Keratinocyte (primary cell): ENCODE measurements at regions not wholly inside any gene's neighbourhood (a gene's known extent, or its start where the extent isn't known, plus 50 kb on each side); places are given as distances from the start of the nearest gene placed in this dataset.
A peak's percentile ranks its signal among the peaks of the same experiment; 100 is the strongest.

Experiments
- DNase-seq: peaks from one replicate; pipeline ENCODE4 v3.0.0-alpha.2; 2011; ENCODE audit warnings: low read depth, missing footprints, low spot score
- FAIRE-seq: peaks from 2 replicates; lab custom pipeline; 2011; peaks lifted over from hg19 to GRCh38; lab: Jason Lieb, UNC
- H2AFZ ChIP-seq: 2 replicates; pipeline ENCODE4 v1.6.0; 2012; ENCODE audit warnings: low read length, control low read depth, inconsistent platforms; ENCODE audit not compliant: control insufficient read depth
- H3K27ac ChIP-seq: 2 replicates; pipeline ENCODE4 v1.5.1; 2011; ENCODE audit warnings: low read length; ENCODE audit not compliant: control insufficient read depth, insufficient read depth
- H3K27me3 ChIP-seq: 3 replicates; pipeline ENCODE4 v1.6.0; 2011; ENCODE audit warnings: low read length; ENCODE audit not compliant: control insufficient read depth, insufficient read depth; ENCODE audit errors: extremely low read depth
- H3K36me3 ChIP-seq, 2 experiments: 2 replicates in 1 of 2; 3 replicates in 1 of 2; pipeline ENCODE4 v1.5.1; 2011; ENCODE audit warnings: low read length in 2 of 2, mild to moderate bottlenecking in 1 of 2; ENCODE audit not compliant: control insufficient read depth in 2 of 2, insufficient read depth in 2 of 2; ENCODE audit errors: extremely low read depth in 1 of 2
- H3K4me1 ChIP-seq: 3 replicates; pipeline ENCODE4 v1.5.1; 2011; ENCODE audit warnings: low read length; ENCODE audit not compliant: control insufficient read depth, insufficient read depth; ENCODE audit errors: extremely low read depth
- H3K4me2 ChIP-seq: 3 replicates; pipeline ENCODE4 v1.6.0; 2011; ENCODE audit warnings: low read depth, low read length; ENCODE audit not compliant: control insufficient read depth, insufficient read depth; ENCODE audit errors: extremely low read depth
- H3K4me3 ChIP-seq, 3 experiments: fragments of 200-600 bp in 1 of 3; sonication (generic) in 1 of 3; 2 replicates in 2 of 3; 3 replicates in 1 of 3; pipeline ENCODE4 v1.5.1; 2011 to 2016; ENCODE audit warnings: low read length in 3 of 3, mild to moderate bottlenecking in 3 of 3, control low read depth in 2 of 3, inconsistent platforms in 1 of 3, low read depth in 1 of 3, mixed read lengths in 1 of 3, mixed run types in 1 of 3, moderate library complexity in 1 of 3; ENCODE audit not compliant: control insufficient read depth in 2 of 3, insufficient read depth in 2 of 3; ENCODE audit errors: extremely low read depth in 1 of 3
- H3K79me2 ChIP-seq: 2 replicates; pipeline ENCODE4 v1.6.0; 2012; ENCODE audit warnings: low read length; ENCODE audit not compliant: control insufficient read depth, insufficient read depth
- H3K9ac ChIP-seq: 3 replicates; pipeline ENCODE4 v1.6.0; 2011; ENCODE audit warnings: low read length; ENCODE audit not compliant: control insufficient read depth, insufficient read depth; ENCODE audit errors: extremely low read depth
- H3K9me1 ChIP-seq: 3 replicates; pipeline ENCODE4 v1.6.0; 2011; ENCODE audit warnings: low read length; ENCODE audit not compliant: control insufficient read depth, insufficient read depth; ENCODE audit errors: extremely low read depth
- H3K9me3 ChIP-seq: 2 replicates; pipeline ENCODE4 v1.5.1; 2012; ENCODE audit warnings: low read depth, low read length; ENCODE audit not compliant: control insufficient read depth
- H4K20me1 ChIP-seq: 3 replicates; pipeline ENCODE4 v1.6.0; 2011; ENCODE audit warnings: low read length; ENCODE audit not compliant: control insufficient read depth, insufficient read depth; ENCODE audit errors: extremely low read depth
- EZH2 ChIP-seq: IDR thresholded peaks from one replicate; pipeline ENCODE4 v1.6.1; 2012; ENCODE audit warnings: inconsistent platforms, mild to moderate bottlenecking, low read length, moderate library complexity
- dilution Hi-C: fragments of 300-500 bp; cut with MboI; formaldehyde crosslinking; loops from one replicate; pipeline ENCODE4 v1.7.0; 2020; ENCODE audit warnings: low sequenced_read_pairs; ENCODE audit not compliant: extremely low pct_ligation_motif_present
- TF ChIP-seq, protein P1 (sequence below), 3 experiments: IDR thresholded peaks in 1 of 3; conservative IDR thresholded peaks in 1 of 3; optimal IDR thresholded peaks in 1 of 3; 2 replicates in 2 of 3; 3 replicates in 1 of 3; pipeline versions ENCODE3 to v1.5.1; 2011; ENCODE audit warnings: low read length in 3 of 3, mild to moderate bottlenecking in 3 of 3, moderate library complexity in 2 of 3, control low read depth in 1 of 3, inconsistent platforms in 1 of 3; ENCODE audit not compliant: insufficient read depth in 2 of 3; ENCODE audit errors: extremely low read depth in 1 of 3

DNA sequence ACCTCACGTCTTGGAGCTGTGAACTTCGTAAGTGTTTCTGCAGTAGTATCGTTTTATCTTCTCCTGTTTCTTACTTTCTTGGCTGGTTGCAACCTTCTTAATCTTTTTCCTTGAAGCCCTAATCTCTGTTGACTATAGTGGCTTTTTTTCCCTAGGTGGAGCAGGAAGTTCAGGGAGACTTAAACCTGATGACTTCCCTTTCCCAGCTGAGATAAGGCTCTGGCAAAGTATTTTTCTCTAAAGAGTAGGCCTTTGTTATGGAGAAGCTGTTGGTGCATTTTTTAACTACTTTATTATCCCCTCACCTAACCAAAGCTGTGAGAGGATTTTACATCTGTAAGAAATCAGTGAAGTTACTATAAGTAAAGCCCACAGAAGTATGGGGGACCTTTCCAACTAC is 723.1 kb upstream of the RIOK2 start:
- Histone ChIP-seq H3K27me3 (no peaks in the 10 kb centered on the region), H3K9me1 (no peaks in the 10 kb centered on the region), H2AFZ (no peak overlapping the region), H4K20me1 (no peaks in the 10 kb centered on the region), H3K79me2 (no peaks in the 10 kb centered on the region), H3K9ac (no peak overlapping the region), H3K36me3 (no peaks in the 10 kb centered on the region), H3K9me3 (peaks cover 2% of the 10 kb centered on the region), H3K4me1 (no peaks in the 10 kb centered on the region), H3K4me2 (no peak overlapping the region), H3K4me3 (no peak overlapping the region), H3K27ac (no peak overlapping the region)
- FAIRE-seq (no peak), DNase-seq (no peak)
- TF ChIP-seq EZH2, result no peak
- TF ChIP-seq, protein P1, sequence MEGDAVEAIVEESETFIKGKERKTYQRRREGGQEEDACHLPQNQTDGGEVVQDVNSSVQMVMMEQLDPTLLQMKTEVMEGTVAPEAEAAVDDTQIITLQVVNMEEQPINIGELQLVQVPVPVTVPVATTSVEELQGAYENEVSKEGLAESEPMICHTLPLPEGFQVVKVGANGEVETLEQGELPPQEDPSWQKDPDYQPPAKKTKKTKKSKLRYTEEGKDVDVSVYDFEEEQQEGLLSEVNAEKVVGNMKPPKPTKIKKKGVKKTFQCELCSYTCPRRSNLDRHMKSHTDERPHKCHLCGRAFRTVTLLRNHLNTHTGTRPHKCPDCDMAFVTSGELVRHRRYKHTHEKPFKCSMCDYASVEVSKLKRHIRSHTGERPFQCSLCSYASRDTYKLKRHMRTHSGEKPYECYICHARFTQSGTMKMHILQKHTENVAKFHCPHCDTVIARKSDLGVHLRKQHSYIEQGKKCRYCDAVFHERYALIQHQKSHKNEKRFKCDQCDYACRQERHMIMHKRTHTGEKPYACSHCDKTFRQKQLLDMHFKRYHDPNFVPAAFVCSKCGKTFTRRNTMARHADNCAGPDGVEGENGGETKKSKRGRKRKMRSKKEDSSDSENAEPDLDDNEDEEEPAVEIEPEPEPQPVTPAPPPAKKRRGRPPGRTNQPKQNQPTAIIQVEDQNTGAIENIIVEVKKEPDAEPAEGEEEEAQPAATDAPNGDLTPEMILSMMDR (optimal IDR thresholded peaks at IDR 0.05 in 1 of 3, IDR thresholded peaks at IDR 0.05 in 1 of 3, conservative IDR thresholded peaks at IDR 0.05 in 1 of 3; ENCODE audit: extremely low read depth in 1 of 3, insufficient read depth in 2 of 3, low read length in 3 of 3), result no peak
- dilution Hi-C loops, result no loop called here

DNA sequence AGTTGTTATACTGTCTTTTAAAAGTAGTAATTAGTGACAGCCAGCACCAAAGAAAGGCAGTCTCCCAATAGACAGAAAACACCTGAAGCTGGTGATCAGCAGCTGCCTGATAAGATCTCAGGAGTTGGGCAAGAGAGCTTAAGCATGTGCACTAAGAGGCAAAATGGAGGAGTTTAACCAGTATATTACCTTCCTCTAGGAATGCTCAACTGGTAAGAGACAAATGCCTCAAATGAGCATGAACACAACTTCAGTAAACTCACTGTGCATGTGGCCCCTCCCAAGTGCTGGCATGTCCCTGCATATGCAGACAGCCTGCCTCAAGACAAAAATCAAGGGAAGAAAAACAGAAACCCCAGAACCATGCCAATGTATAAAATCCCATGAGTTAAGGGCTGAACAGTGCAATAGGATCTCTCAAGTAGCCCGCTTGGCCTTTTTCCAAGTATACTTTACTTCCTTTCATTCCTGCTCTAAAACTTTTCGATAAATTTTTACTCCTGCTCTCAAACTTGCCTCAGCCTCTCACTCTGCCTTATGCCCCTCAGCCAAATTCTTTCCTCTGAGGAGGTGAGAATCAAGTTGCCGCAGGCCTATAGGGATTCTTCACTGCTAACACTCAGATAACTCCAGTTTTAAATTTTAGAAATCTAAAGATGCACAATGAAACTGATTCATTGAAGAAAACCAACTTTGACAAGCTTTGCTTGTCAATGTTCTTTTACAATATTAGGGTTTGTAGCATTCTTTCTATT is 724.8 kb upstream of the RIOK2 start:
- peak; percentile 59 for FAIRE-seq
- H3K4me2 ChIP-seq, result no peak overlapping the region
- TF ChIP-seq, protein P1 (optimal IDR thresholded peaks at IDR 0.05 in 1 of 3, IDR thresholded peaks at IDR 0.05 in 1 of 3, conservative IDR thresholded peaks at IDR 0.05 in 1 of 3; ENCODE audit: extremely low read depth in 1 of 3, insufficient read depth in 2 of 3, low read length in 3 of 3), result no peak
- no peak for TF ChIP-seq EZH2
- H3K4me3 ChIP-seq, result no peak overlapping the region
- DNase-seq, result no peak
- H3K9me3 ChIP-seq, result peaks cover 2% of the 10 kb centered on the region
- no peaks in the 10 kb centered on the region for H4K20me1 ChIP-seq
- H3K36me3 ChIP-seq, result no peaks in the 10 kb centered on the region
- no peak overlapping the region for H2AFZ ChIP-seq
- no peak overlapping the region for H3K27ac ChIP-seq
- H3K4me1 ChIP-seq, result no peaks in the 10 kb centered on the region
- H3K27me3 ChIP-seq, result no peaks in the 10 kb centered on the region
- no peak overlapping the region for H3K9ac ChIP-seq
- H3K9me1 ChIP-seq, result no peaks in the 10 kb centered on the region
- dilution Hi-C loops, result no loop called here
- no peaks in the 10 kb centered on the region for H3K79me2 ChIP-seq
